ENCODE measurements at regions not wholly inside any gene's neighbourhood (a gene's known extent, or its start where the extent isn't known, plus 50 kb on each side); places are given as distances from the start of the nearest gene placed in this dataset.

DNA sequence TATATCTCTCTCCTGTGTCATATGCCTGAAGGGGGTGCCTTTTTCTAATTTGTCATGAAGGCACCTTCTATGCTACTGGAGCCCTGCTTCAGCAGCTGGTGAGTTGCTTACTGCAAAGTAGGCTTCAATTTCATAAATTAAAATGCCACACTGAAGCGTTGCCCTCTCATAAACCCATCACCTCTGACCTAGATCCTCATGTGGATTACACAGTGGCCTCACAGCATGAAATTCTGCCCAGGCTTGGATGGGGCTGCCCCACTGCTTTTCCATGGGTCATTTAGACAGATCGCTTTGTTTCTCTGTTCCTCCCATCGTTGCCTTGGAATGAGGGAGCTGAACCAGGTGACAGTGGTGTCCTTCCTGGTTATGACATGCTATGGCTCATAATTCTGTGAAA is 131.2 kb downstream of the RPL22L1 start:
- H3K9me3 ChIP-seq (ENCODE audit: insufficient read depth, low read length) = no peaks in the 10 kb centered on the region
- no peak overlapping the region for H3K9ac ChIP-seq (ENCODE audit: insufficient read length, low read depth)
- DNase-seq (ENCODE audit: low read depth, low spot score) = no peak
- H3K4me1 ChIP-seq (ENCODE audit: insufficient read depth, insufficient read length) = peaks cover 3% of the 10 kb centered on the region
- H3K27me3 ChIP-seq (ENCODE audit: insufficient read depth, insufficient read length) = no peaks in the 10 kb centered on the region
- no peak for TF ChIP-seq YY1 (IDR thresholded peaks at IDR 0.05; ENCODE audit: insufficient read depth, insufficient read length)
- no peak for TF ChIP-seq ZNF274 (IDR thresholded peaks at IDR 0.05; ENCODE audit: low read depth, low read length)
- TF ChIP-seq SUZ12 (IDR thresholded peaks at IDR 0.05; ENCODE audit: extremely low read depth, insufficient read depth, insufficient read length) = no peak
- H3K36me3 ChIP-seq (ENCODE audit: insufficient read depth, insufficient read length, low read length) = no peaks in the 10 kb centered on the region
- no peak overlapping the region for H3K4me3 ChIP-seq (ENCODE audit: insufficient read length, low read depth)

GRCh38 chr3:170737498-170738162 is 132.4 kb downstream of the RPL22L1 start:
- Histone ChIP-seq H3K27me3 (ENCODE audit: insufficient read depth, insufficient read length) (no peaks in the 10 kb centered on the region), H3K9me3 (ENCODE audit: insufficient read depth, low read length) (no peaks in the 10 kb centered on the region), H3K4me3 (ENCODE audit: insufficient read length, low read depth) (no peak overlapping the region), H3K4me1 (ENCODE audit: insufficient read depth, insufficient read length) (peaks cover 3% of the 10 kb centered on the region), H3K9ac (ENCODE audit: insufficient read length, low read depth) (no peak overlapping the region), H3K36me3 (ENCODE audit: insufficient read depth, insufficient read length, low read length) (no peaks in the 10 kb centered on the region)
- TF ChIP-seq SUZ12 (IDR thresholded peaks at IDR 0.05; ENCODE audit: extremely low read depth, insufficient read depth, insufficient read length) (no peak), YY1 (IDR thresholded peaks at IDR 0.05; ENCODE audit: insufficient read depth, insufficient read length) (no peak)
- no peak for DNase-seq (ENCODE audit: low read depth, low spot score)

DNA sequence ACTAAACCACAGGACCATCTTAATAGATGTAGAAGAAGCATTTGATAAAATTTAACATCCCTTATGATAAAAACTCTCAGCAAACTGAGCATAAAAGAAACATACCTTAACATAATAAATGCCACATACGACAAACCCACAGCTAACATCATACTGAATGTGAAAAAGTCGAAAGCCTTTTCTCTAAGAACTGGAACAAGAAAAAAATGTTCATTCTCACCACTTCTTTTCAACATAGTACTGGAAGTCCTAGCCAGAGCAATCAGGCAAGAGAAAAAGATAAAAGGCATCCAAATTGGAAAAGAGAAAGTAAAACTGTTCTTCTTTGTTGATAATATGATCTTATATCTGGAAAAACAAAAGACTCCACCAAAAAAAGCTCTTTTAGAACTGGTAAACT is 134.2 kb downstream of the RPL22L1 start:
- Histone ChIP-seq H3K36me3 (ENCODE audit: insufficient read depth, insufficient read length, low read length) (no peaks in the 10 kb centered on the region), H3K4me1 (ENCODE audit: insufficient read depth, insufficient read length) (no peaks in the 10 kb centered on the region), H3K4me3 (ENCODE audit: insufficient read length, low read depth) (no peak overlapping the region), H3K9me3 (ENCODE audit: insufficient read depth, low read length) (no peaks in the 10 kb centered on the region), H3K27me3 (ENCODE audit: insufficient read depth, insufficient read length) (no peaks in the 10 kb centered on the region), H3K9ac (ENCODE audit: insufficient read length, low read depth) (no peak overlapping the region)
- TF ChIP-seq SUZ12 (IDR thresholded peaks at IDR 0.05; ENCODE audit: extremely low read depth, insufficient read depth, insufficient read length) = no peak
- TF ChIP-seq YY1 (IDR thresholded peaks at IDR 0.05; ENCODE audit: insufficient read depth, insufficient read length) = no peak
- no peak for TF ChIP-seq ZNF274 (IDR thresholded peaks at IDR 0.05; ENCODE audit: low read depth, low read length)
- no peak for DNase-seq (ENCODE audit: low read depth, low spot score)

GRCh38 chr3:170734735-170735065 is 135.3 kb downstream of the RPL22L1 start:
- H3K4me3 ChIP-seq (ENCODE audit: insufficient read length, low read depth) = no peak overlapping the region
- no peak for DNase-seq (ENCODE audit: low read depth, low spot score)
- no peaks in the 10 kb centered on the region for H3K4me1 ChIP-seq (ENCODE audit: insufficient read depth, insufficient read length)
- no peak for TF ChIP-seq YY1 (IDR thresholded peaks at IDR 0.05; ENCODE audit: insufficient read depth, insufficient read length)
- no peaks in the 10 kb centered on the region for H3K36me3 ChIP-seq (ENCODE audit: insufficient read depth, insufficient read length, low read length)
- no peaks in the 10 kb centered on the region for H3K27me3 ChIP-seq (ENCODE audit: insufficient read depth, insufficient read length)
- no peaks in the 10 kb centered on the region for H3K9me3 ChIP-seq (ENCODE audit: insufficient read depth, low read length)
- H3K9ac ChIP-seq (ENCODE audit: insufficient read length, low read depth) = no peak overlapping the region

DNA sequence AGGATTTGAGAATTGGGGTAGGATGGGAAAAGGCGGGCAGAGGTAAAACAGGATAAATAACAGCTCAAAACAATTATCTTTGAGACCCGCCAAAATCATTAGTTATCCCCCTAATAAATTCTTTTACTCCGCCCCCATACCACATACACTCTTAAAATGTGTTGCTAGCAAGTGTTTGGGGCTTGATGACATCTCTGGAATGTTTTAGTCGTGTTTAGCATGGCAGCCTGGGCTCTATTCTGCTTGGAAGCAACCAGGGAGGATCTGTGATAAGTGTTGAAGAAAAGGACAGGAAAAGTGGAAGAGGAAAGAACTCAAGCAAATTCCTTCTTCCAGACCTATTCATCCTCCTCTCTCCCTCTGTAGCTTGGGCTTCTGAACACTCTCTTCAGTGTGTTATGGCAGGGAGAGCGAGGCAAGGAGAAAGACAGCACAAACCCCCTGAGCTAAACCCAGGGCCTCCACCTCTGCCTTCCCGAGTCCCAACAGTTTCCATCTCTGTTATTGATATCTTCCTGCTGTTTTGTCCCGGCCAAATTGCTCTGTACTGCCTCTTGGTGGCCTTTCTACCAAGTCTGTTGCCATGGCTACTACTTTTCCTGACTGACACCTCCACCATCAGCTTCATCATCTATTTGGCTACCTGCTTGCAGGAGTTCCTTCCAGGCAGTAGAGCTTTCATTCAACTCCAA is 135.8 kb downstream of the RPL22L1 start:
- DNase-seq (ENCODE audit: low read depth, low spot score) = no peak
- no peak overlapping the region for H3K9ac ChIP-seq (ENCODE audit: insufficient read length, low read depth)
- H3K4me1 ChIP-seq (ENCODE audit: insufficient read depth, insufficient read length) = no peaks in the 10 kb centered on the region
- TF ChIP-seq ZNF274 (IDR thresholded peaks at IDR 0.05; ENCODE audit: low read depth, low read length) = no peak
- no peak for TF ChIP-seq YY1 (IDR thresholded peaks at IDR 0.05; ENCODE audit: insufficient read depth, insufficient read length)
- TF ChIP-seq SUZ12 (IDR thresholded peaks at IDR 0.05; ENCODE audit: extremely low read depth, insufficient read depth, insufficient read length) = no peak
- no peaks in the 10 kb centered on the region for H3K9me3 ChIP-seq (ENCODE audit: insufficient read depth, low read length)
- H3K27me3 ChIP-seq (ENCODE audit: insufficient read depth, insufficient read length) = no peaks in the 10 kb centered on the region
- no peaks in the 10 kb centered on the region for H3K36me3 ChIP-seq (ENCODE audit: insufficient read depth, insufficient read length, low read length)
- no peak overlapping the region for H3K4me3 ChIP-seq (ENCODE audit: insufficient read length, low read depth)

- DNase-seq (ENCODE audit: low read depth, low spot score) = no peak
- no peak overlapping the region for H3K4me3 ChIP-seq (ENCODE audit: insufficient read length, low read depth)
These were observed 137.2 kb downstream of the RPL22L1 start for GRCh38 chr3:170732660-170733245.

GRCh38 chr3:170731281-170731680 is 138.7 kb downstream of the RPL22L1 start:
- no peaks in the 10 kb centered on the region for H3K9me3 ChIP-seq (ENCODE audit: insufficient read depth, low read length)
- TF ChIP-seq YY1 (IDR thresholded peaks at IDR 0.05; ENCODE audit: insufficient read depth, insufficient read length) (no peak), SUZ12 (IDR thresholded peaks at IDR 0.05; ENCODE audit: extremely low read depth, insufficient read depth, insufficient read length) (no peak), ZNF274 (IDR thresholded peaks at IDR 0.05; ENCODE audit: low read depth, low read length) (no peak)
- H3K9ac ChIP-seq (ENCODE audit: insufficient read length, low read depth) = no peak overlapping the region
- no peak overlapping the region for H3K4me3 ChIP-seq (ENCODE audit: insufficient read length, low read depth)
- no peak for DNase-seq (ENCODE audit: low read depth, low spot score)
- no peaks in the 10 kb centered on the region for H3K27me3 ChIP-seq (ENCODE audit: insufficient read depth, insufficient read length)
- no peaks in the 10 kb centered on the region for H3K36me3 ChIP-seq (ENCODE audit: insufficient read depth, insufficient read length, low read length)
- H3K4me1 ChIP-seq (ENCODE audit: insufficient read depth, insufficient read length) = no peaks in the 10 kb centered on the region

More at GRCh38 chr3:170732660-170733245, 137.2 kb downstream of the RPL22L1 start:
- TF ChIP-seq SUZ12 (IDR thresholded peaks at IDR 0.05; ENCODE audit: extremely low read depth, insufficient read depth, insufficient read length) (no peak), ZNF274 (IDR thresholded peaks at IDR 0.05; ENCODE audit: low read depth, low read length) (no peak), YY1 (IDR thresholded peaks at IDR 0.05; ENCODE audit: insufficient read depth, insufficient read length) (no peak)
- Histone ChIP-seq H3K4me1 (ENCODE audit: insufficient read depth, insufficient read length) (no peaks in the 10 kb centered on the region), H3K9me3 (ENCODE audit: insufficient read depth, low read length) (no peaks in the 10 kb centered on the region), H3K36me3 (ENCODE audit: insufficient read depth, insufficient read length, low read length) (no peaks in the 10 kb centered on the region), H3K27me3 (ENCODE audit: insufficient read depth, insufficient read length) (no peaks in the 10 kb centered on the region), H3K9ac (ENCODE audit: insufficient read length, low read depth) (no peak overlapping the region)
